ENCODE measurements at regions not wholly inside any gene's neighbourhood (a gene's known extent, or its start where the extent isn't known, plus 50 kb on each side); places are given as distances from the start of the nearest gene placed in this dataset.

DNA sequence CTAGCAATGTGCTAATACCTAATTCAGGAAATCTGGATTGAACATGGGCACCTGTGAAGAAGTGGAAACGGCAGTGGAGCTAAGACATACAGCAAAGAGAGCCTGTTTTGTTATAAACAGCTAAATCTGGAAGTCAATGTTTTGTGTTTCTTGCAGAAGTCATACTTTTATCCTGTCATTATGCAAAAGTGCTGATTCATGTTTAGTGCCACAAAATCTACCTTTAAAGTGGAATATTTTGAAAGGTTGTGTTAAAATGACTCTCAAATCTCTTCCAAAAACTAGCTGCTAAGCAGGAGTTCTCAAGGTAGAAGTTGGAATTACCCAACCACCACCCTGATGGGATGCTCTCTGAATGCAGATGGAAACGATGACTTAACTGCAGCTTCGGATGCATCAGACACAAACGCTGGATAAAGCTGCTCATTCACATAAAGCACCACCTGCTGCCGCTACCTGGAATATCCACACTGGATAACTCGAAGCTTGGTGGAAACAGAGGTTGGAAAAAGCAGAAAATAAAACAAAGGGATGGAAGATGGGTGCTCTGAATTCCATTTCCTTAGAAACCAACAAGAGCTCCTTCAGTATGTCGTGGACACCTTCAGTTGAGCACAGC, 132.6 kb upstream of the ZNF236 start:
- 55 to 70% (median 68%) methylated on average over 7 of the region's 7 CpGs for WGBS, 3 donors
- no peak overlapping the region for H3K27ac ChIP-seq (ENCODE audit: low read depth, low read length)

DNA sequence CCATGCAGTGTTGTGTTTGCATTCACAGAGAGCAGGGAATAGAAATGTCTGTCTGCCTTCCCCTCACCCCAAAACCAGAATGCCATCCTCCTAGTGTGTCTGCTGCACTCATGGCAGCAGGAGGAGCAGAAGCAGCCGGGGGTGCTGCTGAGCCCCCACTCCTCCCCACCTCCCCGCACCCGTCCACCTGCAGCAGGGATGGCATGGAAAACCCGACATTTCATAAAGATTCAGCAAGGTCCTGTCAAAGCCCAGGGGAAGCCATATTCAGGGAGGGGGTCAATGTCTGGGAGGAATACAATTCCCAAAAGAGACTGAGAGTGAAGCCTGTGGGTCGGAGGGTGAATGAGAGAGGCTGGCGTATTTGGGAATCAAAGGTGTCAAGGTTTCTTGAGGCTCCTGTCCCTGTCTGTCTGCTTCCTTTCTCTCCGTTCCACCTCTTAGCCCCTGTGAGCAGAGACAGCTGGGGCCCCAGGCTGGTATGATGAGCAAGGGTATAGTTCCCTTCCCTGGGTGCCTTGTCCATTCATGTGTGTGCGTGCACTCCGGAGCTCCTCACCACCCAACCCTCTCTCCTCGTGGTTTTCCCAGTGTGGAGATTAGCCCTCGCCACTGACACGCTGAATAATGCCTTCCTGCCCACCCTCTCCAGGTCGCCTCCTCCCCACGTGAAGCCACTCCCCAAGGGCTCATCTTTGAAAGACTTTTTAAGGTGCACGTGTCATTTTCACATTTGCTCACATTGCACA, 133.5 kb upstream of the ZNF236 start:
- WGBS, 3 donors: 46 to 59% (median 53%) methylated on average over 15 of the region's 15 CpGs
- H3K27ac ChIP-seq (ENCODE audit: low read depth, low read length): no peak overlapping the region

DNA sequence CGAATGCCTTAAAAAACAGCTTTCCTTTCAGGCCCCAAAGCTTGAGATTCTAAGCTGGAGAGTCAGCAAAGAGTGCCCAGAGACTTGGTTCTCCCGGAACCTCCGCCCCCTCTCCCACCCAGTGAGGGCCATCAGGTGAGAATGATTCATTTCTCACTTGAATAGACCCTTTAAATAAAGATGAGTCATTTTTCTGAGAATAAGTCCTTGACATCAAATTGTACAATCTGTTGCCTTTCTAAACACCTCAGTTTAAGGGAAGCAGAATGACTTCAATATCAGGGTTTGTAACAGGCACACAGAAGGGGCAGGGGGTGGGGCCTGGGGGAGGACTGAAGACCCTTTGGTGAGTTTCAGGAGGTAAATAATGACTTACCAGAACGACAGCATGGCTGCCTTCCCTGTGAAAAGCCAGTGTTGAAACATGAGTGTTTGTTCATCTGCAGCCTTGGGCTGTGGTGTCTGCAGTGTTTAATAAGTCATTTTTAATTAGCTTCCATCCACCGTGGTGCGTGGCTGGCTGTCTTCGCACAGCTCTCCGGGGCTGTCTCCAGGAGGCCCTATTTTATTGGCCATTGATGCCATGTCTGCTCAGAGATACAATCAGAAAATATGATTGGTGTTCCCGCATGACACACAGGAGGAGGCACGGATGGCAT, 134.9 kb upstream of the ZNF236 start:
- H3K27ac ChIP-seq (ENCODE audit: low read depth, low read length): no peak overlapping the region
- 48 to 77% (median 67%) methylated on average over 10 of the region's 10 CpGs for WGBS, 3 donors

DNA sequence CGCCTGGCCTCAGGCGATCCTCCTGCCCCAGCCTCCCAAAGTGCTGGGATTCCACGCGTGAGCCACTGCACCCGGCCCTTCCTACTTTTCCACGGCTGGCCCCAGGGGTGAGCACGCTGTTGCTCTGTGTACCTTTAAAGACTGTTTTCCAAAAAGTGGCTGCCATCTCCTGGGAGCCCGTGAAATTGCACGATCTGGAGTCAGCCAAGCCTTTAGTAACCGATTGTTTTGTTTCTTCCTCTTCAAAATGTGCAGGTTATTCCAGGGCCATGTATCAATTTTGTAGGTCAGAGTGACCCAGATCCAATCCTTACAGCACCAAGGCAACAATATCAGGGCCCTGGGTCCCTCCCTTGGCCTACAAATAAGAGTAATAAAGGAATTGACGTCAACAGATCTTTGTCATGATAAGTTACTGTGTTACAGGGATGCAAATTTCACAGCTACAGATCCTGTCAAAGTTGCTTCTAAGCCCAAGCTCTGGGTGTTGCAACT, 135.6 kb upstream of the ZNF236 start:
- no peak overlapping the region for H3K27ac ChIP-seq (ENCODE audit: low read depth, low read length)
- 9 to 11% (median 10%) methylated on average over 11 of the region's 11 CpGs for WGBS, 3 donors

DNA sequence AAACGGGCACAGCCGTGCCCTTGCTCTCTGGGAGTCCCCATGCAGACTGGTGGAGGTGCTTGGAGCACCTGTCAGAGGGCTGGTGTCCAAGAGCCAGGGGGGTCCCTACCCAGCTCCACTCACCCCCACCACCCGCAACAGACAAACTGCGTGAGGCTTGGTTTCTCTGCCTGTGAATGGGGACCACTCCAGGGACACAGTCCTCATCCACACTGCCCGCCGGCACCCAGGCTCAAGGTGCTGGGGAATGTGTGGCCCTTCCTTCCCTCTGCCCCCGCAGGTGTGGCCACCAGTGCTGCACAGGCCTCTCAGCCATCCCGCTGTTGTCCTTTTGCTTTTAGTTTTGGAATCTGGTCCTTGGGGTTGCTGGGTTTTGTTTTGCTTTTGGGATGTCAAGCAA, 136.5 kb upstream of the ZNF236 start:
- 90 to 96% (median 94%) methylated on average over 8 of the region's 8 CpGs for WGBS, 3 donors
- H3K27ac ChIP-seq (ENCODE audit: low read depth, low read length): no peak overlapping the region

DNA sequence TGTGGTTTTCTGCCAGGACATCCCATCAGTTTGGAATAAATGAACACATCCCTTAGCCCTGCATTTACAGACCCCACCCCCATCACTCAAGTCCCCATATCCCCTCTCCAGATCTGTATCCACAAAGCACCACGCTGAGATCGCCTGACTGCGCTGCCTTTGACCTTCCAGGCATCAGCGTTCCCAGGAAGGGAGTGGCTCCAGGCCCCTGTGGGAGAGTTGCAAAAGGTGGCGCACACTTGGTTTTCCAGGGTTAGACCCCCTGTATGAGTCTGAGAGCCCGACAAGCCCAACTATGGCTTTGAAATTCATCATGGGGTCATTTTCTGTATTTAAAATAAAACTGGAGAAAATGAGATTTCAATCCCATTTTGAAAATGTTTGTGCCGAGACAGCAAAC, 137.0 kb upstream of the ZNF236 start:
- 77 to 85% (median 78%) methylated on average over 7 of the region's 7 CpGs for whole genome bisulfite sequencing, 3 donors
- no peak overlapping the region for H3K27ac ChIP-seq (ENCODE audit: low read depth, low read length)

DNA sequence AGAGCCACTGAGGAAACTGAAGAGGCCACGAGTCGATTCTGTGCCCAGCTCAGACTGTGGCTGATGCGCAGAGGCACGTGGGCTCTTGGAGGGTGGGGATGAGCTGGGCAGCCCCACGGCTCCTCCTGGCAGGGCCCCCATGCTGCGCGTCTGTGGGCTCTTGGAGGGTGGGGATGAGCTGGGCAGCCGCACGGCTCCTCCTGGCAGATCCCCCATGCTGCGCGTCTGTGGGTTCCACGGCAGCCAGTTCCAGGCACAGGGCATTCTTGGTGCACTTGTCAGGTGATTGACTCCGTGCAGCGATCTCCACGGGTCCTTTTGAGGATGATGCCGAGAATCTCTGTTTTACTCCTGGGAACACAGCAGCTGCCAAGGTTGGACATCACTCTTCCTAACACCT, 138.1 kb upstream of the ZNF236 start:
- WGBS, 3 donors: 64 to 85% (median 78%) methylated on average over 16 of the region's 16 CpGs
- no peak overlapping the region for H3K27ac ChIP-seq (ENCODE audit: low read depth, low read length)

DNA sequence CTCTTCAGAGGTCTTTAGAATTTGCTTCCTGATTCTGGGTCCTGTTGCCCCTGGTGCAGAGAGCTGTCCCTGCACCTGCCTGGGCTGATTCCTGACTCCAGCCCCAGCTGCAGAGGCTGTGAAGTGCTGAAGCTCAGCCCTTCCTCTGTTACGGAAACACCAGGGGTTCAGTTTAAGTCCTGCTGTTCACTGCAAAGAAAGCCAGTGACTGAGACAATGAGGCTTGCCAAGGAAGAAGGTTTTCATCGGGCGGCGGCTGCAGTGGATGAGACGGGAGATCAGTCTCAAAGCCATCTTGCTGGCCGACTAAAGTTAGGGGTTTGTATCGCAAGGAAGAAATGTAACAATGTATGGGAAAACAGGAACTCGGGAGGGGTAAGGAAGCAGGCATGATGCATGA, 142.4 kb upstream of the ZNF236 start:
- 62 to 77% (median 62%) methylated on average over 8 of the region's 8 CpGs for WGBS, 3 donors
- H3K27ac ChIP-seq (ENCODE audit: low read depth, low read length): no peak overlapping the region

DNA sequence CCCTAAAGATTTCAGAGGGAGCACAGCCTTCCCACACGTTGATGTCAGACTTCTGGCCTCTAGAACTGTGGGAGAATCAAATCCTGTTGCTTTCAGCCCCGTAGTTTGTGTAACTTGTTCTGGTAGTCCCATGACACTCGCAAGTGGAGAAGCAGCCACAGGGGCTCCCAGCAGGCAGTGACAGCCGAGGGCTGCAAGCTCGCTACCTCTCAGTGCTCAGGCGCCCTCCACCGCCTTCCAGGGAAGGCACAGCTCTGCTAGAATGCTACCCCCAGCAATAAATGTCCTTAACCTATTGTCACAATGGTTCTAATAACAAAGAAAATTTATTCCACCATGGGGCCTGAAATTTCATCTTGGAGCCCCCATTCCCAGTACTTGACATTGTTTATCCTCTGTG, 143.1 kb upstream of the ZNF236 start:
- WGBS, 3 donors: 61 to 80% (median 77%) methylated on average over 7 of the region's 7 CpGs
- H3K27ac ChIP-seq (ENCODE audit: low read depth, low read length): no peak overlapping the region

DNA sequence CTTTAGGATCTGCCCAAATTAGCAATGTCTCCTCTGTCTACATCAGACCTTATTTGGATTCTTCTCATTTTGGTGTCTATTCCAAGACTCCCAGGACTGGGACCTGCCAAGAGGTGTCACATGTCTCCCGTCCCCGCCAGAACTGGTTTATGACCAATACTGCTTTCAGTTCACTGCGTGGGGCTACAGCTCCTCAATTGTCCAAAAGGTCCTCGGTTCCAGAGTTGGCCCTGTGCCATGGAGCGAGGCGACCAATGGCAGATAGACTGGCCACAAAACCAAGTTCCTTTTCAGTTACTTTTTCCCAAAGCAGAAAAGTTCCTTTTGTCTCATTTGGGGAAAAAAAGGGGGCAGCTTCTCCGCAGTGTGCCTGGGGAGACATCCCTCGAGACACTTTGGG, 144.1 kb upstream of the ZNF236 start:
- WGBS, 3 donors: 57 to 73% (median 68%) methylated on average over 8 of the region's 8 CpGs
- H3K27ac ChIP-seq (ENCODE audit: low read depth, low read length): no peak overlapping the region

DNA sequence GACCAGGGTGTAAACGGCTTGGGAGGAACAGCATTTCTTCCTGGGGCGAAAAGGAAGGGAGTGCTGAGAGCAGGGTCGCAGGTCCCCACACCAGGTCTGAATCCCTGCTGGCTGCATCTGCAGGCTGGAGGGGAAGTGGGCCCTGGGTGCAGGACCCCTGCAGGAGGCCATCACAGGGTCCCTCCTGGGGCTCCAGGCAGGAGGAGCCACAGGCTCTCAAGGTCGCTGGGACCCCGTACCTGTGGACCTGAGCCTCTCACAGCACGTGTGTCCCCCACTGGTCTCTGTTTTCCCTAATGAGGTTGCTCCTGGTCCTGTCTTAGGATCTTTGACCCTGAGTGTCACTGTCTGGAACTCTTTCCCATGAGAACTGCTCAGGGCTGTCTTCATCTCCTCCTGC, 147.8 kb upstream of the ZNF236 start:
- H3K27ac ChIP-seq (ENCODE audit: low read depth, low read length): no peak overlapping the region
- 50 to 79% (median 73%) methylated on average over 6 of the region's 6 CpGs for WGBS, 3 donors

DNA sequence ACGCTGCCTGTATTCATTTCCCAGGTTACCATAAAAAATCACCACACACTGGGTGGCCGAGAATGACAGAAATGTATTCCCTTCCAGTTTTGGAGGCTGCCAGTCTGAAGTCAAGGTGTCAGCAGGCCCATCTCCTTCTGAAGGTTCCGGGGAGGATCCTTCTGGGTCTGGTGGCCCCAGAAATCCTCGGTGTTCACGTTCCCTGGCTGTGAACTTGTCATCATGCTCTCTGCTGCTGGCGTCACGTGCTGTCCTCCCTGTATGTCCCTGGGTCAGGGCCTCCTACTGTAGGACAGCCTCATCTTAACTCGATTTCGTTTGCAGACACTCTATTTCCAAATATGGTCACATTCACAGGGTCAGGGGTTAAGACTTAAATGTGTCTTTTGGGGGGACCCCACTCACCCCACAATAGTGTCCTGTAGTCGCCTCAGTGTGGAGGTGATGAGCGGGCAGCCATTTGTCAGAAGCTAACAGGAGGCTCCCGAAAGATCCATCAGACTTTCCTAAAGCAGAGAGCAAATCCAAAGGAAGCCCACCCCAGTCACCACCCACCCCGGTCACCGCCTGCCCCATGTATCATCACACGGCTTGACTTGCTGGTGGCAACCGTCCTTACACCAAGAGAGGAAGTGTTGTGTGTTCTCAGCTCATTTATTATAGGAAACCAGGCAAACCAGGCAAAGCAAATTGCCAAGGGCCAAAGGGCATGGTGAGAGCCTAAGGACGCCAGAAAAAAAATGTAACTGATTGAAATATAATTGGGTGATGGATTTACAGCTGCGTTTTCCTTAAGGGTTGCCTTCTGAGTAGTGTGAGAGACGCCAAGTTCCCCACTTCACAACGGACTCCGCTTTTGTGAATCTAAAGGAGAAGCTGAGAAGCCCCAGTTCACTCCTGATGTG, 148.8 kb upstream of the ZNF236 start:
- 78 to 89% (median 87%) methylated on average over 21 of the region's 21 CpGs for WGBS, 3 donors
- H3K27ac ChIP-seq (ENCODE audit: low read depth, low read length): no peak overlapping the region

DNA sequence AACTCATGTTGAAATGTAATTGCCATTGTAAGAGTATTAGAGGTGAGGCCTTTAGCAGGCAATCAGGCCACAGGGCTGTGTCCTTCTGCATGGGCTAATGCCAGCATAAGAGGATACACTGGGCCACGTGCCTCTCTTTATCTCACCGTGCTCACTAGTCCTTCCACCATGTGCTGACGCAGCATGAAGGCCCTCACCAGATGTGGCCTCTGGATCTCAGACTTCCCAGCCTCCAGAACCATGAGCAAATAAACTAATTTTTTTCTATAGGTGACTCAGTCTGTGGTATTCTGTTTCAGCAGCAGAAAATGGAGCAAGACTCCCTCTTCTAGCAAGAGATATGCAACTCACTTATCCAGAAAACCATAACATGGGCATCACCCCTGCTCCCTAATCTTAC, 149.7 kb upstream of the ZNF236 start:
- 73 to 93% (median 83%) methylated on average over 3 of the region's 3 CpGs for WGBS, 3 donors
- H3K27ac ChIP-seq (ENCODE audit: low read depth, low read length): no peak overlapping the region

DNA sequence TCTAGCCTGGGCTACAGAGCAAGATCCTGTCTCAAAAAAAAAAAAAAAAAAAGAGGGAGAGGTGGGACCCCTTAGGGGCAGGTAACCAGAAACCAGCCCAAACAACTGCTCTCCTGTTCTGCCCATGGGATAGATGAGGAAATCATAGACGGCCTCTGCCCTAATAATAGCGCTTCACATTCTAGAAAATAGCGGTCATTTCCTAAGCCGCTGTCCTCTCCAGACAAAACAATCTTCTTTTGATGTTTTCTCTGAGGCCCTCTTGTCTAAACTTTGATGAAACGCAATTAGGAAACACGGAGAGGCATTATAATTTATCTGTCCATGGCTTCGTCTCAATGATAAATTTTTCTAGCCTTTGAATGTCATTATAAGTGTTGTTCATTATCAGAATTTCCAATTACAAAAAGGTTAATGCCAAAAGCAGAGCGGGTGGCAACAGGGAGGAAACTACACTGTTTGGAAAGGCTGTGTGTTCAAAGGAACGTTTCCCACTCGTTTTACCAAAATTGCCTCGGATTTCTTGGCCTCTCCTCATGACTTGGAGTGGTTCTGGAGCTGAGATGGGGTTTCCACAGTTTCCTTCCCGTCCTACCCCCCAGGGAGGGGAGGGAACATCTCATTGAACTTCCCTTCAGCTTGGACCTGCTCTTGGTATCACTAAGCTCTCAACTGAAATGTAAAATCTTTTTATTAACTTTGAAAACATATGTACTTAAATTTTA, 151.6 kb upstream of the ZNF236 start:
- no peak overlapping the region for H3K27ac ChIP-seq (ENCODE audit: low read depth, low read length)

DNA sequence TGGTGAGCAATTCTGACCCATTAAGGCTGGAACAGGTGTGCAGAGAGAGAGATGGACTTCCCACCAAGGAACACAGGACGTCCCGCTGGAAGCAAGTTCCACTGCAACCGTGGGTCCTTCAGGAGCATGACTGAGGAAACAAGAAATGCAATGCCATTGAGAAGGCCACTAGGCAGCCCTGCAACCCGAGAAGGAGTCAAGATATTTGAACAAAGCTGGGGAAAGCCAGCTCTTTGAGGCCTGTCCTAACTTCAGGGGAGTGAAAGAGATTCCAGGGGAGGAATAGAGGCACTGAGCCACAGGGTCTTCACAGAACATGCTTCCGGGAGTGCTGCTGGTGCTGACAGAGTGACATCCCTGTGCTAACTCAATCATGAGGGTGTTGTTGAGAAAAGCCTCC, 153.8 kb upstream of the ZNF236 start:
- 69 to 91% (median 90%) methylated on average over 5 of the region's 5 CpGs for WGBS, 3 donors
- H3K27ac ChIP-seq (ENCODE audit: low read depth, low read length): no peak overlapping the region

More for the DNA sequence above, 151.6 kb upstream of the ZNF236 start:
- 30 to 57% (median 52%) methylated on average over 12 of the region's 12 CpGs for WGBS, 3 donors

DNA sequence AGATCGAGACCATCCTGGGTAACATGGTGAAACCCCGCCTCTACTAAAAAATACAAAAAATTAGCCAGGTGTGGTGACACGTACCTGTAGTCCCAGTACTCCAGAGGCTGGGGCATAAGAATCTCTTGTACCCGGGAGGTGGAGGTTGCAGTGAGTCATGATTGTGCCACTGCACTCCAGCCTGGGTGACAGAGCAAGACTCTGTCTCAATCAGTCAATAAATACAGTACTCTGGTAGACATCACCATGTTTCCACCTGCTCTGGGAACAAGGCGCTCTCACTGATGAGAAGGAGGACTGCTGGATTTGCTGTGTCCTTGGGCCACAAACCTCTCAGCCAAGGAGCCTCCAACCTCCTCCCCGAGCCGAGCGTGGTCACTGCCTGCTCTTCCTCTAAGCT, 154.2 kb upstream of the ZNF236 start:
- WGBS, 3 donors: 93 to 97% (median 94%) methylated on average over 8 of the region's 8 CpGs

DNA sequence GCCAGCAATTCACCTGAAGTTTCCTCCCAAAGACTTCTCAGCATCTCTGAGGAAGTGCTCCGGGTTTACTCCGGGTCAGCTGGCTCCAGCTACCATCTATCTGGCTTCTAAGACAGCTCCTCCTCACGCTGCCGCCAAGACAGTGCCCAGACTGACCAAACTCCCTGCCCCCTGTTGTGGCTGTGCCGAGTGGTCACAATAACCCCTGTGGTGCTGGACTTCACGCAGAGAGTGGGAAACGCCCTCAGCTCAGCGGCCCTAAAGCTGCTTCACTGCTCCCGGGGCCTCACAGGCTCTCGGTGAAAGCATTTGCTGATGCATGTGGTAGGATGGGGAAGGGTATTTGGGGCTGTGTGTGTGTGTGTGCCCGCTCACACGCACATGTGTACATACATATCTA, 154.8 kb upstream of the ZNF236 start:
- H3K27ac ChIP-seq (ENCODE audit: low read depth, low read length): no peak overlapping the region
- 80 to 90% (median 86%) methylated on average over 12 of the region's 12 CpGs for WGBS, 3 donors

More for the DNA sequence above, 154.2 kb upstream of the ZNF236 start:
- no peak overlapping the region for H3K27ac ChIP-seq (ENCODE audit: low read depth, low read length)

DNA sequence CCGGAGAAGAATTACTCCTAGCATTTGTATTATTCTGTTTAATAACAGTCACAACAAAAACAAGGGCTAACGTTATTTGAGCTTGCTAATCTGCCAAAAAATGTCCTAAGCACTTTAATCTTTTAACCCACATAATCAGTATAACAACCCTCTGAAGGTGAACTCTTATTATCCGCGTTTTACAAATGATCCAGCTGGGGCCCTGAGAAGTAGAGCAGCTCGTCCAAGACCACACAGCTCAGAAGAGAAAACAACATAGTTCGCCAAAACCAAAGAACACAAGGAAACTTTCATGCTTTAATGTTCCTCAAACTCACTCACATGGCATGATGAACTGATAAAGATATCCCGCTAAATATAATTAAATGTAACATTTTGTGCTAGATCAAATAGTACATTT, 159.7 kb upstream of the ZNF236 start:
- WGBS, 3 donors: 50 to 62% (median 54%) methylated on average over 7 of the region's 7 CpGs
- no peak overlapping the region for H3K27ac ChIP-seq (ENCODE audit: low read depth, low read length)
